NCI-H2196 treated with DMSO at 0.1 percent for 48 hours (cell line): ENCODE measurements at regions not wholly inside any gene's neighbourhood (a gene's known extent, or its start where the extent isn't known, plus 50 kb on each side); places are given as distances from the start of the nearest gene placed in this dataset.

ENCODE experiments used
- DNase-seq: peaks from one replicate; lab custom pipeline; 2025; ENCODE audit not compliant: unreplicated experiment; lab: John Stamatoyannopoulos, UW

DNA sequence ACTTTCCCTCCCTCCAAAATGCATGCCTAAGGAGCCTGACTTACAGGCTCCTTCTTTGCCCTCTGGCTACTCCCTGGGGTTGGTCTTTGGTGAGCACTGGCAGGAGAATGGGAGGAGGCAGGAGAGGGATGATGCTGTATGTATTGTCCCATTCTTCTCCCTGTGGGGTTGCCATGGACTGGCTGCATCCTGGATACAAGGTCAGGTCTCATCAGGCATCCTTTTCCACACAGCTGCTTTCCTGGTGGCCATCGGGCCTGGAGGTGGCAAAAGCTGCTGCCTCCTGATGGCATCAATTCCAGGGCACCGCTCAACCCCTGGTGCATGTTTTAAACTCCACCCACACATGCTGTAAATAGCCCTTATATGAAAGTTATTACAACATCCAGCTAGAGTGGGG lies 257.2 kb downstream of the ETS1 start:
- DNase-seq = no peak

DNA sequence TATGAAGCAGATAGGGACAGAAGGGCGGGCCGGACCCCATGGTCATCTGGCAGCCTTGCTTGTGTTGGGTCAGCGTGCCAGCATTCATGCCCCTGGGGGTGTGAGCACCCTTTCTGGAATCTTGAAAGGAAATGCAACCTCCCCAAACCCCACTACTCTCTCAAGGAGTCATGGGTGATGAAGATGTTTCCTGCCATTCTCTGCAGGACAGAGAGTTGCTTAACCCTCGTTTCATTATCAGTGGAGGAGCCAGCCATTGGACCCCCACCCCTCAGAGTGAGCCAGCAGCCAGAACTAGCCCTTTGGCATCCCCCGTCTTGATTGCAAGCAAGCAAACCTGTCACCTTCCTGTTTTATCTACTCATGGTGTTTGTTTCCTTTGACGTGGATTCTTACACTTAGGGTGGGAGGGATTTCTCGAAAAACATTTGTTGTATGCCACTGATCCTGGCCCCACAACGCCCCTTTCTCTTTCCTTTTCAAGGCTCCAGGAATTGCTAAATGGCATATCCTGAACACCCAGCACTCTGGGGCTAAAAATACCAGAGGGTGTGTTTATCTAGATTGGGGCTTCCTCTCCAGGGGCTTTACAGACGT lies 258.3 kb downstream of the ETS1 start:
- no peak for DNase-seq

DNA sequence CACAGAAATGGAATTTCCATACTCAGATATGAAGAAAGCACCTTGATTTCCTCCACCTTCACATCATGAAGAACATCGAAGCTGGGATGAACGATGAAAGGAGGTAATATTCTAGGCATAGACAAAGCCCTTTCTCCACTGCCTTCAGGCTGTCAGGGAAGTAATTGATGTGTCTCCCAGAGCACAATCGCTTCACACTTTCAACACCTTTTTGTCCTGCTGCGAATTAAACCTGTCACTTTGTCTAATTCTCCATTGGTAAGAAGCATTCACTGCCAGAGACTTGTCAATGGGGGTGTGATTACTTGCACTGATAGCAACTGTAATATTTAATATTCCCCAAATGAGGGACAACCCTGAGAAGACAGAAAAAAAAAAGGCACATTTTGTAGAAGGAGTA lies 260.1 kb downstream of the ETS1 start:
- DNase-seq = no peak

DNA sequence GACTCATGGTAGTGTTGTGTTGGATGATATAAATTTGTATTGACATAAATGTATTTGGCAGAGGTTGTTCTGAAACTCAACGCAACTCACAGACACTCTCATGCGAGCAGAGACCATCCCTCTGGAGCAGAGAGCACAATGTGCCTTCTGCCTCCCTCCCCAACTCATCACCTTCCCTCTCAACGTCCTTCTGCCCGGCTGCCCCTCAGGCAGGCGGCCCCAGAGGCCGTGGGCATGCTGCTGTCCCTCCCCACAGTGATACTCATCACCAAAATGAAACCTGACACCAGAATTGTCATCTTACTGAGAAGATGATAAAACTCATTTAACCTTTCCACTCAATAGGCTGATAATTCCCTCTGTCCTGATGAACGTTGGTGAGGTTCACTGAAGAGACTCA lies 260.6 kb downstream of the ETS1 start:
- no peak for DNase-seq

DNA sequence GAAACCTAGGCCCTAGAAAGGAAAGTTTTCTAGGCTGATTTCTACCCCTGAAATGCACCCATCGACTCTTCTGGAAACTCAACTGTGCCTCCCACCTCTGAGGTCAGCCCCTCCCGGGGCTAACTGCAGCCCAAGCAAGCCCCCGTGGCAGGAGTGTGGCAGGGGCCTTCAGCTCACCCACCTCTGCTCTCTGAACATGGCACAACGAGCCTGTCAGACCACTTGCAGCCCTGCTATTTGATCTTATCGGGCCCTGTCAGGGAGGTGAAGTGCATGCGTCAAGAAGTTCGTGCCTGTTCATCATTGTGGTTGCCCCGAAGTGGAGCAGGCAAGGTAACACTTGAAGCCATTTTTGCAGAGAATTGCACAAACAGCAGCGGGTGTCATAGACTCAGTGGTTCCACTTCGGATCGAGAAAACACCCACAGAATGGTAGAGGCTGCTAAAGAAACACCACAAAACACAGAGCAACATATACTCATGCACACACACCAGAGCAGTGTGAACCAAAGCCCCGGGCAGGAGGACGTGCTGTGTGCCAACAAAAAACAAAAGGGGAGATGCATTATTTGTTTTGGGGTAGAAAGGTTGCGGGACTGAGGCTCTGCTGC lies 262.7 kb downstream of the ETS1 start:
- DNase-seq = no peak

DNA sequence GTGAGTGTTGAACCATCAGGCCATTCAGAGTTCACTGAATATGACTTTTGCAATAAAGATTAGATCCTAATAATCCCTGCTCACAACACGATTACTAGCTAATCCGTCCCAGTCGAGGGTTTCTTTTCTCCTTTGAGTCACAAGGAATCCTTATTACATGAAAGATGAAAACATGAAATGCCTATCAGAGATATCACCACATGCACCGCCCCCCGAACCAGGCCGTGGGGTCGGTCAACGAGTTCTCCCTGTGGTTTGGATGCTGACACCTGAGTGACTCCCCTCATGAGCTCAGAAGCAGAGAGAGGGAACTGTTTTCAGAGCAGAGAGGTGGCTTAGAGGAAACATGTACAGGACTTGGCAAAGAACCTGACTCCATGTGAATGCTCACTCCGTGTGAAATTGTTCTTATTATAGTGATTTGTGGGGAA lies 263.3 kb downstream of the ETS1 start:
- no peak for DNase-seq

DNA sequence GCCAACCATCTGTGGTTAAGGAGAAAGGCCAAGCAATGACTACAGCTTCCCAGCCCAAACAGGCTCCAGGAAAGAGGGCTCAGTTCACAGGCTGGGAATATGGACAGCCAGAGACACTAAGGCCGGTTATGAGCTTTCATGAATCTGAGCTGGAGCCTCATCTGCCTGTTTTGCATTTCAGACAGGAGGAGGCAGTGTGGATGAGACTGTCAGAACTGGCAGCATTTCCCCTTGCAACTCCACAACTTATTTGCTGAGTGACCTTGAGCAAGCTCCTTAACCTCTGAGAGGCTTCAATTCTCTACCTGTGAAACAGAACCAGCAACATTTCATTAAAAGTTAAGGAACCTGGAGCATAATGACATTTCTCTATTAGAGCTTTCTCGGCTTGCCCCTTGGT lies 264.0 kb downstream of the ETS1 start:
- DNase-seq = no peak

DNA sequence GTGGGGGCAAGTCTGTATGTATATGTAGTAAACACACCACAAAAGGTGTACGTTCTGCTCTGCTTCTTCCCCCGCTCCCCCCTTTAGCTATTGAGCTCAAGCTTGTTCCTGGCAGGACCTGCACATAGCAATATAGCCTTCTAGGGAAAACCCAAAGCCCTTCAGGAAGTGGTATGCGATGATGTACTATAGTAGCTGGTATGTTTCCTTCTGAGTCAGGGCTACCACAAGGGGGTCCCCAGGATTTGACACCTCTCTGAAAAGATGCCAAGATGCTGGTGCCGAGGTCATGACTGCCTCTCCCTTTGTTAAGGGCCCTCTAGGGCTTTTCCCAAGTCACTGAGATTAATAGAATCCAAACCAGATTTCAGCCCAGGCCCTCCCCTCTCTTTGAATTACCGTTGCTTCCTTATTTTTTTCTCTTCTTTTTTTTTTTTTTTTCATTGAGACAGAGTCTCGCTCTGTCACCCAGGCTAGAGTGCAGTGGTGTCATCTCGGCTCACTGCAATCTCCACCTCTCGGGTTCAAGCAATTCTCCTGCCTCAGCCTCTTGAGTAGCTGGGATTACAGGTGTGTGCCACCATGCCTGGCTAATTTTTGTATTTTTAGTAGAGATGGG lies 268.4 kb downstream of the ETS1 start:
- DNase-seq = no peak

DNA sequence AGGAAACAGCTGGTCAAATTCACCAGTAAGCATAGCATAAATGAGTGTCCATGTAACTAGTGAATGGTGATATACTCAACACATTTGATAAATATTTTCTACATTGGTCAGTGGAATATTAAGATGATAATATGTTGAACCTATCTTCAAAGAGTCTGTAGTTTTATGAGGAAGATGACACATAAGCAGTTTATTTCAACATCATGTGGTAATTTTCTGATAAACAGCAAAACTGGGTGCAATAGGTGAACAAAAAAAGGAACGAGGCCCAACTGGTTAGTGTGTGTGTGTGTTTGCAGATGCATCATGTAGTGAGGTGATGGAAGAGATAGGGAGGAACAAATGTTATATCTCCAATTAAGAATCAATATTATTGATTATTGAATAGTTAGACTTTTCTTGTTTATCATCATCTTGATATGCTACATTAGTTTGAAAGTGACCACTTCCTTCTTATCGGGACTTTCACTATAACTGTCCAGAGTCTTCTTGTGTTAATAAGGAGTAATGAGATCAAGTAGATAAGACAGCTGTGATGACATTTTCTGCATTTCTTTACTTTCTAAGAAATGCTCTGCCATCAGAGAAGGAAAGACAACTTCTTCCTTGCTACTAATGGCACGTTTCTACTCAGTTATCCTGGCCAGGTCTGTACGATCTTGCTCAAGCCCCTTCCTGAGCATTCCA lies 270.7 kb downstream of the ETS1 start:
- DNase-seq = no peak

DNA sequence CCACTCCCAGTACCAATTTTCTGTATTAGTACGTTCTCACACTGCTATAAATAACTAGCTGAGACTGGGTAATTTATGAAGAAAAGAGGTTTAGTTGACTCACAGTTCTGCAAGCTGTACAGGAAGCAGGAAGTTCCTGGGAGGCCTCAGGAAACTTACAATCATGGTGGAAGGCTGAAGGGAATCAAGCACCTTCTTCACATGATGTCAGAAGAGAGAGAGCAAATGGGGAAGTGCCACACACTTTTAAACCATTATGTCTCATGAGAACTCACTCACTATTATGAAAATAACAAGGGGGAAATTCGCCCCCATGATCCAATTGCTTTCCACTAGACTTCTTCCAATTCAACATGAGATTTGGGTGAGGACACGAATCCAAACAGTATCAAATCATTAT lies 271.4 kb downstream of the ETS1 start:
- DNase-seq = no peak

DNA sequence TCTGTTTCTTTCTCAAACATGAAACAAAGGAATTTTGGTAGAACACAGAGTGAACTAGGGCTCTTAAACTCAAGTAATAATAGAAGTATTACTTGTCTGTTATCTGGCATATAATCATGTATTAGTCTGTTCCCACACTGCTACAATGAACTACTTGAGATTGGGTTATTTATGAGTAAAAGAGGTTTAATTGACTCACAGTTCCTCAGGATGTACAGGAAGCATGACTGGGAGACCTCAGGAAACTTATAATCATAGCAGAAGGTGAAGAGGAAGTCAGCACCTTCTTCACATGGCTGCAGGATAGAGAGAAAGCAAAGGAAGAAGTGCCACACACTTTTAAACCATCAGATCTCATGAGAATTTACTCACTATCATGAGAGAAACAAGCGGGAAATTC lies 273.4 kb downstream of the ETS1 start:
- no peak for DNase-seq

DNA sequence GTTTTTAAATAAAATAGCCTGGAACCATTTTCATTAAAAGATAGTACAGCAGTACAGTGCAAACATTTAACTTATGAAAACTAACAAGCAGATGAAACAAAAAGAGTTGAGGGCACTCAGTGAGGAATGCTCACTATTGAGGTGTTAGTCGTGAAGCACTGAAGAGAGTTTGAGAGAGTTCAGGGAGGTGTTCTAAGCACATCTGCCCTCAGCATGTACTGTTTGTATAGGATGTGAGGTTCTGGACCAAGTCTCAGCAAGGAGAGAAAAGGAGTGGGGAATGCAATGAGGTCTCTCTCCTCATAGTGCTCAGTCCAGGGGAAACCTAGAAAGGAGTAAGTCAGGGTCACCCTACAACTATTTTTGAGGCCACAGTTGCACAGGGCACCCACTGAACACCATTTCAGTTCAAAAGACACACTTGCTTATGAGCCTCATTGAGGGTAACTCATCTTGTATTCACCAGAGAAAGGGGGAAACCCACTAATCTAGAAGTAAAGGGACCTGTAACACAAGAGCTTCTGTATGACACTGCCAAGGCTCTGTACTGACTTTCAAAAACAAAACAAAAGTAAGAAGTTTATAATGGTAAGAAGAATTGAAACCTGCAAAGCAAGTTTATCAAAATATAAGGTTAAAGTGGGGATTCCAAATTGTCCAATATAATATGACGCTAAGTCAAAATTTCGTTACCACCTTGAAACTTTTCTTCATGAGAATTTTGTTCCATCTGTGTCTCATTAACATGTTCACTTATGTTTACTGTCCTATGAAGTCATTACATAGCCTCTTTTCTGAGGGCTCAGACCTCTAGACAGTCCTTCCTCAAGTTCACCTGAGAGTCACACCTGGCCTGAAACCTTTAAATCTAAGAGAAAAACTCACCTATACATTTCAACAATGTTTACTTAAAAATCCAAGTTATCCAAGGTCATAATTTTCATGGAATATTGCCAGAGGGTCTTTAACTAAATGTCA lies 275.3 kb downstream of the ETS1 start:
- no peak for DNase-seq

DNA sequence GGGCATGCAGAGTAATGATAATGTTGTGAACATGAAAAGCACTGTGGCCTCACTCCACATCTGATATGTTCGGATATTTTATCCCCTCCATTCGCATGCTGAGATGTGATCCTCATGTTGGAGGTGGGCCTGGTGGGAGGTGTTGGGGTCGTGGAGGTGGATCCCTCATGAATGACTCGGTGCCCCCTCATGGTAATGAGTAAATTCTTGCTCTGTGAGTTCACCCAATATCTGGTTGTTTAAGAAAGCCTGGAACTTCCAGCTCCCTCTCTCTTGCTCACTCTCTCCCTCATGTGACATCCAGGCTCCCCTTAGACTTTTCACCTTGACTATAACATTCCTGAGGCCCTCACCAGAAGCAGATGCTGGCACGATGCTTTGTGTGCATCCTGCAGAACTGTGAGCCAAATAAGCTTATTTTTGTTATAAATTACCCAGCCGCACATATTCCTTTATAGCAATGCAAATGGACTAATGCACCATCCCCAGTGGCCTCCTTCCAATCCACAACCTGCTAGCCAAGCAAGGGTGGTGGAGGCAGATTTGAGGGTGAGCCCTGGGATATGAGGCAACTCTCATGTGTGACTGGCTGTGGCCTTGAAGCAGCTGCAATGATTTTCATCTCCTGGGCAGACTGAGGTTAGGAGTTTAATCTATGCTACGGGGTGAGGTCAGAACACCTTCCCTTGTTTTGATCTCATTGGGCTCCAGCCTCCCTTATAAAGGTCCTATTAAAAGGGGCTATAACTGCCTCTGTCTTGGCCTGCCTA lies 276.5 kb downstream of the ETS1 start:
- DNase-seq = no peak

DNA sequence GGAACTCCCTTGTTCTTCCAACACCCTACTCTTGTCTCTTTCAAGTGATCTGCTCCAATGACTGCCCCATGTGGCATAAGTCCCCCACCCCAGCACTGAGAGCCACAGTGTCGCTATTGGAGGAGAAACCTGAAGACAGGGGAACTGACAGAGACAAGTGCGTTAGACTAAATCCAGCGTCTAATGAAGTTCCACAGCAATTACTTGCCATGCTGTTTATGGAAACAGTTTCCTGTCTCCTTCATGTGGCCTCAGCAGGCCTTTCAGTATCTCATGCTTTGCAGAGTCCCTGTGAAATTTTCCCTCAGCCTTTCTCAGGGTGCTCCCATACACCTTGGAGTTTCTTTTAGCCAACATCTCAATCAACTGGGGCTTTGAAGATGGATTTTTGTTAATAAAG lies 277.4 kb downstream of the ETS1 start:
- DNase-seq = no peak

DNA sequence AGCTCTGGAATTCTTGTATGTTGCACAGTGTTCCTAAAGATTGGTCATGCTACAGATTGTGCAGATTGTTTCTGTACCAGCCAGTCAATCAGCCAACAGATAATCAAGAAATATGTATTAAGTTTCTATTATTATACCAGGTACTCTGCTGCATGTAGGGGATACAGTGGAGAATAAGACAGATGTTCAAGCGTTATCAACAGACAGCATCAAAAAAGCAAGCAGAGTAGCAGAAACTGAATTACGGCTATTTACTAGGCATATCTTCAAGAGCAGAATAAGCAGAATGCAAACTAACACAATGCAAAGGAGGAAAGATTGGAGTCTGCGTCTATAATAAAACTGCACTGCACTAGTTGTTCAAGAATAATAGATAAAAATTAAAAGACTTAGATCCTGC lies 278.6 kb downstream of the ETS1 start:
- no peak for DNase-seq

DNA sequence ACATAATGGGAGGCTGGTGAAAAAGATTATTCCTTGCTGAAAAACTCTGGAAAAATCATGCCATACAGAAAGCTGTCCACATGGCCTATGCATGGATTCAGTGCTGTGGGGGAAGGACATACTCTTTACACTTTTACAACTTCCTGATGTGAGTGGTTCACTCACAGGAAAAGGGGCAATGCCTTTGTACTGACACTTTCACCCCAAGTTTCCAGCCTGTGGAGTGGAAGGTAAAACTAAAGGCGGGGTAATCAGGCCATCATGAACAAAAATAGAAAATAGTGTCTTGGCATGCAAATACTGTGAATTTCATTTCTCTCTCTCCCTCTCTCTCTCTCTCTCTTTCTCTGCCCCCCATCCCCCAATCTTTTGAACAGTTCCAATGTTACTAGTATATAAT lies 281.8 kb downstream of the ETS1 start:
- DNase-seq = no peak

DNA sequence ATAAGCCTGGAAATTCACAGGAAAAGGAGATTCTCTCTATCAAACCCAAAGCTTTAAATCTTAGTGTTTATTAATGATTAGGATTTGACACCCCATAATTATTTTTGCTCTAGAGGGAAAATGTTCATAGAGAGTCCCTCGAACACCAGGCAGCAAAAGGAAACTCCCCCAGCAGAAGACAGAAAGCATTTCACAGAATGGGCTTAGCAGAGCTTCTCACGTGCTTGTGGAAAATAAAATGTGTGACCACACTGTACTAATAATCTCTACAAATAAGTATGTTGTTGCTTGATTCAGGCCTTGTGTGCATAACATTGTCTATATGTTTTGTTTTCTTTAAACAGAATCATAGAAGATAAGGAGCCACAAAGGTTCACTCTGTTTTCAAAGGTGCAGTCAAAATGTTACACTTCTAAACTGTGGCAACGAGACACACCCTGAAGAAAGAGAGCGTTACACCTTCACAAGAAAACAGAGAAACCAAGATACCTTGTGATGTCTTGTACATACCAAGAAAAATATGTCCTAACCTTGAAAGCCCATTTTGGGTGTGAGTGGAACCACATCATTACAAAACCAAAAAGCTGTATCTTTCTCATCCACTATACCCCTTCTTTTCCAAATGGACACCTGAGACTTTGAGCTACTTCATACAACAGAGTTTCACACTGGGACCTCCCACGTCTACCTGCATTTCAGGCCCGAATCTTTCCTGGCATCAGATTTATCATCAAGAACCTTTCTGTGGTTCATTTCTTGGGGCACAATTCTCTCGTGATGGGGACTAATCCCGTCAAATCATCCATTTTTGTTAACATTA lies 282.5 kb downstream of the ETS1 start:
- no peak for DNase-seq

DNA sequence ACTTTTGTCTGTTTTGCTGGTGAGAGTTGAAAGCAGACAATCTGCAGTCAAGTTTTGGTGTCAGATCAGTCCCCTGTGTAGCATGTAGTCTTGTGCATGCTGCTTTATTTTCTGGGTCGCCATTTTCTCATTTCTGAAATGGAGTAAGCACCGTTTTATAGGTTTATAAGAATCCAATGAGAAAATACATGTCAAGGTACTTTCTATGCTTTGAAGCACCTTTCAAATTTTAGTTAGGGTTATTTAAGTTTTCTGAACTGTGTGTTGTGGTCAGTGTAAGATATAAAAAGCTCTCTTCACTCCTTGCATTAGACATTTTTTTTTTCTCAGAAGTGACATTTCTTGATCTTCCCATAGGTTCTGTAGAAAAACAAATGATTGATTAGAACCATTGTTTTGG lies 283.2 kb downstream of the ETS1 start:
- DNase-seq = no peak

DNA sequence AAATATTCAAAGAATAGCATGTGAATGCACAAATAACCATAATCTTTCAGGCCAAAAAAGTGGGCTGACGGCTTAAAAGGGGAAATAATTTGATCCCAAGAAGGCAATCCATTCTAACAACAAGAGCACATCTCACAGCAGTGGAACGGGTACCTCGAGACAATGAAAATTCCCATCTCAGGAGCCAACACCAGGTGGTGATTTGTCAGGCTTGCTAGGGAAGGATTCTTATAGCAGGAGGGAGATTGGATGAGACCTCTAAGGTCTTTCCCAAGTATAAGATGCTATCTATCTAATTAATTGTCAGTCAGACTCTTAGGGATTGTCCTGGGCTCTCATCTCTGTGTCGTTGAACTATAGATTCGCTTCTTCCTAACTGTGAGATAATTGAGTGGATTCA lies 284.0 kb downstream of the ETS1 start:
- DNase-seq = no peak
